HCT116 (cell line): ENCODE measurements at regions not wholly inside any gene's neighbourhood (a gene's known extent, or its start where the extent isn't known, plus 50 kb on each side); places are given as distances from the start of the nearest gene placed in this dataset.

ENCODE experiments used
- ATAC-seq: fragments of 200-7000 bp; cut with Tn5 transposase; 2 replicates; pipeline ENCODE4 v1.9.1; 2020; ENCODE audit warnings: mild to moderate bottlenecking, moderate library complexity
- BruUV-seq: library from RNA; stranded (reverse); fragments of 400-500 nt; replicated peaks from 2 replicates; lab custom pipeline; 2021; lab: Mats Ljungman, UMichigan
- CTCF ChIA-PET: fragments of 300-600 bp; sonication (Branson Sonifier 250); formaldehyde crosslinking; loops from one replicate; lab custom pipeline; 2021; ENCODE audit warnings: antibody characterized with exemption; lab: Charles Lee
- POLR2A ChIA-PET: fragments of 300-600, 350-600 bp; sonication (Branson Sonifier 250); formaldehyde crosslinking; loops from one replicate; lab custom pipeline; 2021; ENCODE audit warnings: antibody characterized with exemption; lab: Charles Lee
- RAD21 ChIA-PET, 2 experiments: fragments of 300-600 bp; sonication (Branson Sonifier 250); formaldehyde crosslinking; loops; one replicate each; lab custom pipeline; 2023; ENCODE audit warnings: low total read pairs in 2 of 2; ENCODE audit not compliant: uncharacterized antibody in 2 of 2, unreplicated experiment in 2 of 2, low non-redundant PET in 1 of 2; lab: Charles Lee
- DNase-seq: peaks from one replicate; pipeline ENCODE4 v3.0.0-alpha.2; 2010; ENCODE audit warnings: low read depth, low spot score
- H2AFZ ChIP-seq: fragments of 200-600 bp; shearing (Covaris generic), sonication (generic); 2 replicates; pipeline ENCODE4 v1.6.1; 2017; ENCODE audit warnings: low read depth, mixed run types, mixed read lengths, antibody characterized with exemption, low read length; ENCODE audit not compliant: poor library complexity, severe bottlenecking
- H3K27ac ChIP-seq: 2 replicates; pipeline ENCODE4 v1.5.1; 2012; ENCODE audit warnings: low read depth, low read length
- H3K27me3 ChIP-seq: fragments of 200-600 bp; sonication (generic); 2 replicates; pipeline ENCODE4 v1.6.1; 2016; ENCODE audit warnings: mixed run types, low read length, mixed read lengths; ENCODE audit not compliant: insufficient read depth
- H3K36me3 ChIP-seq, 2 experiments: fragments of 200-500 bp in 1 of 2; fragments of 200-600 bp in 1 of 2; sonication (Bioruptor generic) in 1 of 2; sonication (generic) in 1 of 2; 2 replicates each; pipeline versions ENCODE4 v1.5.1 to v1.6.1; 2014 to 2016; ENCODE audit warnings: low read length in 2 of 2, inconsistent platforms in 1 of 2, mixed read lengths in 1 of 2, mixed run types in 1 of 2; ENCODE audit not compliant: insufficient read depth in 2 of 2, control insufficient read depth in 1 of 2
- H3K4me1 ChIP-seq, 2 experiments: fragments of 200-600 bp in 1 of 2; sonication (generic) in 1 of 2; 2 replicates each; pipeline versions ENCODE4 v1.5.1 to v1.6.1; 2012 to 2017; ENCODE audit warnings: low read length in 2 of 2, inconsistent platforms in 1 of 2, mild to moderate bottlenecking in 1 of 2, mixed read lengths in 1 of 2, mixed run types in 1 of 2, moderate library complexity in 1 of 2; ENCODE audit not compliant: insufficient read depth in 2 of 2, control insufficient read depth in 1 of 2
- H3K4me2 ChIP-seq: fragments of 200-600 bp; sonication (generic); 2 replicates; pipeline ENCODE4 v1.6.1; 2017; ENCODE audit warnings: mixed run types, low read length, mixed read lengths
- H3K4me3 ChIP-seq, 2 experiments: fragments of 200-600 bp in 1 of 2; sonication (generic) in 1 of 2; replicated peaks in 1 of 2; 2 replicates each; pipeline ENCODE4 v1.5.1; 2011 to 2016; ENCODE audit warnings: low read length in 2 of 2, control low read depth in 1 of 2, low read depth in 1 of 2, mild to moderate bottlenecking in 1 of 2, mixed read lengths in 1 of 2, mixed run types in 1 of 2
- H3K79me2 ChIP-seq: fragments of 200-600 bp; sonication (generic); 2 replicates; pipeline ENCODE4 v1.6.1; 2017; ENCODE audit warnings: mild to moderate bottlenecking, mixed run types, low read length, moderate library complexity, mixed read lengths; ENCODE audit not compliant: insufficient read depth
- H3K9ac ChIP-seq: fragments of 200-600 bp; sonication (generic); 2 replicates; pipeline ENCODE4 v1.6.1; 2016; ENCODE audit warnings: low read length, mixed read lengths
- H3K9me2 ChIP-seq: fragments of 200-600 bp; sonication (generic), shearing (Covaris generic); 2 replicates; pipeline ENCODE4 v1.6.1; 2017; ENCODE audit warnings: mixed run types, mild to moderate bottlenecking, moderate library complexity; ENCODE audit not compliant: insufficient read depth
- H3K9me3 ChIP-seq, 2 experiments: fragments of 200-500 bp in 1 of 2; fragments of 200-600 bp in 1 of 2; sonication (Bioruptor generic) in 1 of 2; sonication (generic) in 1 of 2; 2 replicates each; pipeline ENCODE4 v1.6.1; 2014 to 2017; ENCODE audit warnings: low read length in 2 of 2, mixed read lengths in 2 of 2, inconsistent platforms in 1 of 2, low read depth in 1 of 2, mild to moderate bottlenecking in 1 of 2, mixed run types in 1 of 2, moderate library complexity in 1 of 2; ENCODE audit not compliant: control insufficient read depth in 1 of 2, insufficient read depth in 1 of 2
- H4K20me1 ChIP-seq: fragments of 200-600 bp; sonication (generic), shearing (Covaris generic); 2 replicates; pipeline ENCODE4 v1.6.1; 2017; ENCODE audit warnings: mixed run types, mild to moderate bottlenecking, moderate library complexity; ENCODE audit not compliant: insufficient read depth
- ATF3 ChIP-seq: IDR thresholded peaks from 2 replicates; pipeline ENCODE4 v1.6.1; 2012
- EZH2 ChIP-seq: fragments of 200-600 bp; sonication (generic); IDR thresholded peaks from 2 replicates; pipeline ENCODE4 v1.6.1; 2017; ENCODE audit warnings: antibody characterized with exemption, mixed run types
- EZH2phosphoT487 ChIP-seq: fragments of 200-600 bp; IDR thresholded peaks from 2 replicates; pipeline ENCODE4 v1.6.1; 2018; ENCODE audit warnings: antibody characterized with exemption, borderline replicate concordance
- FOSL1 ChIP-seq: IDR thresholded peaks from 2 replicates; pipeline ENCODE4 v1.6.1; 2012; ENCODE audit warnings: low read depth
- POLR2A ChIP-seq: IDR thresholded peaks from 2 replicates; pipeline ENCODE4 v1.7.0; 2011; ENCODE audit warnings: borderline replicate concordance; ENCODE audit not compliant: insufficient read depth, insufficient read length; ENCODE audit errors: extremely low read depth
- RAD21 ChIP-seq: IDR thresholded peaks from 2 replicates; pipeline ENCODE4 v1.6.1; 2012; ENCODE audit warnings: low read depth, mild to moderate bottlenecking
- SIN3A ChIP-seq: IDR thresholded peaks from 2 replicates; pipeline ENCODE4 v1.6.1; 2012; ENCODE audit warnings: low read depth
- SP1 ChIP-seq: IDR thresholded peaks from 2 replicates; pipeline ENCODE4 v1.6.1; 2012; ENCODE audit warnings: low read depth
- SRF ChIP-seq: IDR thresholded peaks from 2 replicates; pipeline ENCODE4 v1.6.1; 2012; ENCODE audit warnings: low read depth
- TCF7L2 ChIP-seq: IDR thresholded peaks from 2 replicates; pipeline ENCODE4 v1.7.0; 2011; ENCODE audit warnings: borderline replicate concordance, inconsistent platforms; ENCODE audit not compliant: insufficient read depth, insufficient read length; ENCODE audit errors: extremely low read depth
- ZBTB33 ChIP-seq: IDR thresholded peaks from 2 replicates; pipeline ENCODE4 v1.6.1; 2011; ENCODE audit warnings: mild to moderate bottlenecking, low read length, moderate library complexity; ENCODE audit not compliant: insufficient replicate concordance; ENCODE audit errors: extremely low read depth
- ZFX ChIP-seq: fragments of 450-650 bp; IDR thresholded peaks from 2 replicates; pipeline ENCODE4 v1.6.1; 2017
- ZNF274 ChIP-seq: fragments of 200-500 bp; sonication (Bioruptor generic); IDR thresholded peaks from 2 replicates; pipeline ENCODE4 v1.6.1; 2014; ENCODE audit warnings: mild to moderate bottlenecking, low read depth, low read length, inconsistent platforms
- intact Hi-C: fragments of 100-400 bp; cut with micrococcal nuclease; formaldehyde crosslinking; loops from 2 replicates; pipeline ENCODE4 v1.10.0; 2022

GRCh38 chr1:94737124-94737998, 82.8 kb upstream of the SLC44A3 start (continued):
- peak; percentile 71 for TF ChIP-seq TCF7L2
- no peak for TF ChIP-seq ZBTB33
- TF ChIP-seq SIN3A: no peak
- TF ChIP-seq ATF3: no peak
- peak; percentile 64 for TF ChIP-seq FOSL1
- TF ChIP-seq EZH2: no peak
- TF ChIP-seq SP1: peak; percentile 61
- no peak for TF ChIP-seq EZH2phosphoT487
- no peak for TF ChIP-seq ZFX
- no peak for TF ChIP-seq ZNF274

GRCh38 chr1:94736549-94736948, 83.6 kb upstream of the SLC44A3 start:
- Histone ChIP-seq H3K79me2 (no peaks in the 10 kb centered on the region), H2AFZ (no peak overlapping the region), H4K20me1 (no peaks in the 10 kb centered on the region), H3K27me3 (no peaks in the 10 kb centered on the region), H3K4me3 (no peak overlapping the region), H3K4me1 (peaks cover 18 to 59% of the 10 kb centered on the region in 2 experiments), H3K27ac (no peak overlapping the region), H3K36me3 (no peaks in the 10 kb centered on the region), H3K9ac (no peak overlapping the region), H3K9me3 (no peaks in the 10 kb centered on the region), H3K9me2 (no peaks in the 10 kb centered on the region), H3K4me2 (no peak overlapping the region)
- no peak for DNase-seq
- TF ChIP-seq ZNF274: no peak
- TF ChIP-seq ZFX: no peak
- TF ChIP-seq RAD21: no peak
- TF ChIP-seq EZH2: no peak
- no peak for TF ChIP-seq EZH2phosphoT487
- TF ChIP-seq SIN3A: no peak
- TF ChIP-seq SRF: no peak
- no peak for TF ChIP-seq POLR2A
- no peak for TF ChIP-seq SP1
- no peak for TF ChIP-seq FOSL1
- ATAC-seq: no peak
- CTCF ChIA-PET: no interaction called here
- no TSS peak for BruUV-seq
- intact Hi-C loops: no loop called here
- RAD21 ChIA-PET: no interaction called here
- POLR2A ChIA-PET: no interaction called here
